ENCODE measurements at regions not wholly inside any gene's neighbourhood (a gene's known extent, or its start where the extent isn't known, plus 50 kb on each side); places are given as distances from the start of the nearest gene placed in this dataset.

DNA sequence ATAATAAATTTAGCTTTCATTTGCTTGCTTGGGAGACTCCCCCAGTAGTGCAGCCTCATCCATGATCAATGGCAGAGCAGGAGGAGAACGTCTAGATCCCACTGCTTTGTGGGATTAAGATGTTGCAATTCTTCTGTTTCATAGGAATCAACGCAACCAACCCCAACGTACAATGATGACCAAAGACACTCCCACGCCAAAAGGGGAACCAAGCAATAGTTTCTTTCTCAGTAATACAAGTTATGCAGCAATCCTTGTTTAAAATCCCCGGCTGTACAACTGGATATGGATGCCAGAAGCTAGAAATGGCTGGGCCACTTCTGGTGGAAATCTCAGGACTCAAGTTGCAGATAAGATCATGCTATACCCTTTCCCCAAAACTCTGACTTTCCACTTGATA, 411.2 kb downstream of the VPS13C start:
- DNase-seq (ENCODE audit: low read depth) = no peak
- no peak overlapping the region for H3K4me3 ChIP-seq (ENCODE audit: low read depth, low read length)

DNA sequence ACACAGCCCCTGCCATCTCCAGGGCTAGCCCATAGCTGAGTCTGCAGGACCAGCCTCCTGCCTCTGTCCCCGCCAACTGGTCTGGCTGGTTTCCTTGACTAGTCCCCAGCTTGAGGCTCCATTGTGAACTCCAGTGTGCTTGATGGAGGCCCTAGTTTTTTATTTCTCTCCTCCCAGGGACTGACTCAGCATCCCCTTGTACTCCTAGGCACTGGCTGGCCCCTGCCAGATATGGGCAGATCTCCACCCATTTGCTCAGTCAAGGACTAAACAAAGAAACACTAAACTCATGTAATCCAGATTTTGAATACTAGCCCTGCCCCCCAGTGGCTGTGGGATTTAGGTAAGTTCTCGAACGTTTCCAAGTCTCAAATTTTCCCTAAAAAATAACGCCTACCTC, 415.4 kb upstream of the RORA start:
- no peak overlapping the region for H3K4me3 ChIP-seq (ENCODE audit: low read depth, low read length)
- DNase-seq (ENCODE audit: low read depth) = no peak

DNA sequence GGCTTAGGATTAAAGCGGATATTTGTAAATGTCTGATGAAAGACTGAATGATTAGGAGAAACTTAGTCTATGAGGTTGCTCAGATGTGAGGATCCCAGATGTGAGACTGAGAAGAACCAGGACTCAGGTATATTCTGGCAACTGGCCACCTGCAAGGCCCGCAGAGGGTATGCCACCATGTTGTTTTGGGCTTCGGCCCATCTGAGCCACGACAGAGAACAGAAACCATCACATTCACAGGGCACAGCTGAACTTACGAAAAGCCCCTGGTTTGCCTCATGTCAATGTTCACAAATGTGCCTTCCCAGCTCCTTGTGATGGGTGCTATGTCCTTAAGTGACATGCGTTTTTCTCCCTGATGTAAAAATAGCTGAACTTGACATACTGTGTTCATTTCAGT, 412.5 kb upstream of the RORA start:
- no peak overlapping the region for H3K4me3 ChIP-seq (ENCODE audit: low read depth, low read length)
- DNase-seq (ENCODE audit: low read depth) = no peak

DNA sequence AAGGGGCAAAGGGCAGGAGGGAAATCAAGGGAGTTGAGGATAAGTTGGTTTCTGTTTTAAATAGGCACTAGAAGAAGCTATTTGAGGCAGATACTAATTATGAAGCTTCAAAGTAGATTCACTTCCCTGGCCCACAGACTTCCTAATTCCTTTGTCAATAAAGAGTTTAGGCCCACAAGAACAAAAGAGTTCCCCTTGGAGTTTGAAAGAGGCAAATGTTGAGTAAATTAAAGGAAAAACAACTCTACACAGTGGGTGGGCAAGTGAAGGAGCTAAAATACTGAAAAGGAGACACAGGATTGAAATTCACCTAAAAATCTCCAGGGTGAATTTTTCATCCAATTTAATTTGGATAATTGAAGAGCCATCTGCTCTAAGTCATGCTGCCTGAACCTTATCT, 411.7 kb upstream of the RORA start:
- H3K4me3 ChIP-seq (ENCODE audit: low read depth, low read length) = no peak overlapping the region
- no peak for DNase-seq (ENCODE audit: low read depth)

DNA sequence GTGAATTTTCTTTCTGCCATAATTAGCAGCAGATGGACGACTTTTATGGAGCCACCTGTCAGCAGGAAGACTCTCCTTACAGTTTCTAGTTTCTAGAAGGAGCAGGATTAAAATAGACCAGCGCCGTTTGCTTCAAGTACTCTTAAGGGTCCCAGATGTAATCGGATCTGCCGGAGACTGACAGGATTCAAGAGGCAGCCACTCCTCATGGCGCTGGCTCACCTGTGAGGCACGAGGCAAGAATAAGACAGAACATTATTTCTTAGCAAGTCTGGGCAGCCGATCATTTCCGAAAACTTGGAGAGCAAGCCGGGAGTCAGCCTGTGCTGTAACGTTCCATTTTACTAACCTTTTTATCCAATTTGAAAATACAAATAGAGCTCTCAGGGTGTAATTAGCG, 410.4 kb upstream of the RORA start:
- no peak for DNase-seq (ENCODE audit: low read depth)

DNA sequence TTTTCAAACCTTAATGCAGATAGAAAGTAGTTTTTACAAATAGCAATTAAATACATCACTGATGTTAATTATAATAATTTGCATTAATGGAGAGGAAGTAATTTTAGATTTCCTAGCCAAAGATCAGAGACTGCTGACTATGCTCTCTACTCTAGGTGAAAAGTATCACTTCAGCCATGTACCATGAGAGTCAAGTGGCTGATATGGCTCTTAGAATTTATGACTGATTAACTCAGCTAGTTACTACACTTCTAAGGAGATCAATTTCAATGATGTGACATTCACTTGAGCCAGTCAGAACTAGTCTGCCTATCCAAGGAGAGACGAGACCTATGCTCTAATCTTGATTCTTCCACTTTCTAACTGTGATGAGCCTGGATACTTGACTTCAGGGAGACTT, 405.7 kb upstream of the RORA start:
- no peak for DNase-seq (ENCODE audit: low read depth)
- no peak overlapping the region for H3K4me3 ChIP-seq (ENCODE audit: low read depth, low read length)

More for the DNA sequence above, 410.4 kb upstream of the RORA start:
- H3K4me3 ChIP-seq (ENCODE audit: low read depth, low read length) = no peak overlapping the region

DNA sequence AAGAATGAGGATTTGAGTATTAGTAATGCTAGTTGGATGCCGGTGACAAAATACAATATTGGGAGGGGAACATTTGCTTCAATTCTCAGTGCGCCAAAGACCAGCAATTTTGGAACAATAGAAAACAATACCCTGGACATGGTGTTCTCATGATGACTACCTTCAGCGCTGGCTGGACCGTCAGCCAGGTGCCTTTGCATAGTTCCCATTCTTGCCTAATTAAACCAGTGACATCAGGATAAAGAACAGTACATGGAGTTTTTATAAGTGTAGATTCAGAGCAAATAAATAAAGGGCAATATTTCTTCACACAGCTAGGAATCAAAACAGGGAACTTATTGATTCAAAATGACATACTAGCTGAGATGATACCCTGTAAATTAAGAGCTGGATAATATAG, 404.8 kb upstream of the RORA start:
- DNase-seq (ENCODE audit: low read depth) = no peak
- no peak overlapping the region for H3K4me3 ChIP-seq (ENCODE audit: low read depth, low read length)

DNA sequence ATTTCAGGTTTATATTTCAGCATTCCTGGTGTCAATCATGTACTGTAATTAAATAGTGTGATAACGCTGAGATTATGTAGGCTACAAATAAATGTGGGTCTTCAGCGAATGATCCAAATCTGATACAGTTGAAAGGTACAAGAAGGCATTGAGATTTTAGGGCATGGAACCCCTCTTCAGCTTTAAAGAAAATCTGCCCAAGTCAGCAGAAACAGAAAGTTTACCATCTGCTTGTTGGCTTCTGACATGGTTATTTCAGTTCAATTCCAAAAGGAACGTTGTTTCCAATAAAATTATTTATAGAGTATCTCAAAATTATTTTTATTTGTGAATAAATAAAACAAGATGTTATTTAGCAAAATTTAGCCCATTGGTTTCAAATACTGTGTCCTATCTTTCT, 400.2 kb upstream of the RORA start:
- H3K4me3 ChIP-seq (ENCODE audit: low read depth, low read length) = no peak overlapping the region
- no peak for DNase-seq (ENCODE audit: low read depth)

DNA sequence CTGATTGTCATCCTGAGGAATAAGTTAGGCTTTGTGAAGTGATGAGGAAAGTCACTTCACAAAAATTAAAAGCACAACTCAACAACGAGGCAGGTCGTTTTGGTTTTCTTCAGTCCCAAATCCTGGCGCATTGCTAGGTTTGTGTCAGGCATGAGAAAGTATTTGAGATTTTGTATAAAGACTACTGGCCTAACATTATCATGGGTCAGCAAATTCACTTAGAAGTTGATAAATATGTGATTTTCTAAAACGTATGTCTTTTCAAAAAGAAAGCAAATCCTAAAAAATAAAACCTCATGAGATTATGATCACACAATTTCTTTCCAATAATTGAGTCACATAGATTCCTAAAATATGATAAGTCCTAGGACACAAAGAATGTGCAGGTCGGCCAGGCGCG, 395.8 kb upstream of the RORA start:
- DNase-seq (ENCODE audit: low read depth) = no peak
- H3K4me3 ChIP-seq (ENCODE audit: low read depth, low read length) = no peak overlapping the region

DNA sequence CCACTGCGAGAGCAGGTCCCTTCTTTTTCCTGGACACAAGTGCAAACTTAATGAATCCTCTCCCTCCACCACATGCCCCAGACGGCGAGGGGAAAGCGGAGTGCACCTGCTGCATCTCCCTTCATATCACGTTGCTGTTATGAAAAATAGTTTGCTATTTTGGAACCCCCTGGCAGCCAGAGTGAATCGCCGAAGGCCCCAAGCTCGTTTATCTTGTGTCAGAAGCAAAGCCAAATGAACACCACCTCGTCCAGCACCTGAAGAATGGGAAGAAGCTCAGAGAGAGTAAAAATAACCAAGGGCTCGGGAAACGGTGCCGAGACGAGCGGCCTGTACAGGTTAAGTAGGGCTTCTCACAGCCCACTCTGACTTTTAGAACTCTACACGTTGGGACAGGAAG, 394.6 kb upstream of the RORA start:
- no peak overlapping the region for H3K4me3 ChIP-seq (ENCODE audit: low read depth, low read length)
- no peak for DNase-seq (ENCODE audit: low read depth)

DNA sequence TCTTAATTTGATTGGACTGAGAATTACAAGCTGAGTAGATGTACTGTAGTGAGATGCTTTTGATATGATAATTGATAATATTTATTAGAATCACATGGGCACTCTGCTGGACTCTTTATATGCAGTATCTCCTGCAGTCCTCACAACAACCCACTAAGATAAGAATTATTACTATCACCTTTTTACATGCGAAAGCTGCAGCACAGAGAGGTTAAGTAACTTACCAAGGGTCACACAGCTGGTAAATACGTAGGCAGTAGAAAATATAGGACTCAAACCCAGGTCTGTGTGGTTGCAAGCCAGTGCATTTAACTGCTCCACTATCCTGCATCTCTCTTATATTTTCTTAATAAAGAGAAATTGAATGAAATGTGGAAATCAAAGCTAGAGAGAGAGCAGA, 392.8 kb upstream of the RORA start:
- DNase-seq (ENCODE audit: low read depth) = no peak
- H3K4me3 ChIP-seq (ENCODE audit: low read depth, low read length) = no peak overlapping the region

DNA sequence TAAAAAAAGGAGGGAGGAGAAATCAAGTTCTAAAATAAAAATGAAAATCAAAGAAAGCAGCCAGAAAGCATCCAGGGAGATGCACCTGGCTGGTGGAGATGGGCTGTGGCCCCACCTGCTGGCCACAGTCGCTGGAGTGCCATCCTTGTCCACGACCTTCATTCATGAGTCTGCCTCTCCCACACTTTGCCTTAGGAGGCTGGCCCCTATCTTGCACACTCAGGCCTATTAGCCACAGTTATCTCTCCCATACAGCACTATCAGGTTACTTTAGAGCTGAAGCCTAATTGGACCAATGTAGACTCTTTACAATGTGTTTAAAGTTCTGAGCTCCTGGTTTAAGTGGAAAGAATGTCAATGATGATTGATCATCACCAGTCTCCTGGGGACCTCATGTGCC, 392.0 kb upstream of the RORA start:
- H3K4me3 ChIP-seq (ENCODE audit: low read depth, low read length) = no peak overlapping the region
- no peak for DNase-seq (ENCODE audit: low read depth)

DNA sequence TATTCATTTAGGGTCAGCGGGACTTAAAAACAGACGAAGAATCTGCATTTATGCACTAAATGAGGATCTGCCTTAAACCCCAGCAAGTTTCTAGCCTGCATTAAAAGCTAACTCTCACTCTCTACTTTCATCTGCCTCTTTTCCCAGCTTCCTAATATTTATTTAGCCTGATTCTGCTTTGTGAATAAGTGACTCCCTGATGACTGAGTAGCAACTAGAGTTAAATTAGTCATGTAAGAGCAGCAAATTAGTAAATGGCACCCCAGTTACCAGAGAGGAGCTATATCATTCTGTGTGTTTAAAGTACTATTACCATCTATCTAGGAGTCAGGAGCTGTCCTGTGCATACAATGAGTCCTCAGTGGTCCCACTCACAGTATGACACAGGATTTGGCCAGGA, 391.0 kb upstream of the RORA start:
- H3K4me3 ChIP-seq (ENCODE audit: low read depth, low read length) = no peak overlapping the region
- DNase-seq (ENCODE audit: low read depth) = no peak

DNA sequence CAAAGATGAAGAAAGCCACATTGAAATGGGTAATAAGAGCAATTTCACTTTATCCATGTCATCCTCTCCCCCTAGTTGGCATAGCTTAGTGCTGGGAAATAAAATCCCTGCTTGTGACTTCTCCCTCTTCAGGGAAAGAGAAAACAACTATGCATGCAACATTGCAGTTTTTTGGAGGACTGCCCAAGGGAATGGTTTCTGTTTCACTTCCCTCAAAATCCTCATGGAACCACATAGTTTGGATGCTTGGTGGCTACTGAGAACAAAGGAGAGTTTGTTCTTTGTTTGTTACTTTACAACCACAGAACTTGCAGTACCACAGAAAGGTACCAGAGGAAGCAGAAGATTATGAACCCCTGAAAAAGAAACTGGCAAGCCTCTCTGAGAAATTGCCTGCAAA, 384.6 kb upstream of the RORA start:
- no peak for DNase-seq (ENCODE audit: low read depth)
- no peak overlapping the region for H3K4me3 ChIP-seq (ENCODE audit: low read depth, low read length)

DNA sequence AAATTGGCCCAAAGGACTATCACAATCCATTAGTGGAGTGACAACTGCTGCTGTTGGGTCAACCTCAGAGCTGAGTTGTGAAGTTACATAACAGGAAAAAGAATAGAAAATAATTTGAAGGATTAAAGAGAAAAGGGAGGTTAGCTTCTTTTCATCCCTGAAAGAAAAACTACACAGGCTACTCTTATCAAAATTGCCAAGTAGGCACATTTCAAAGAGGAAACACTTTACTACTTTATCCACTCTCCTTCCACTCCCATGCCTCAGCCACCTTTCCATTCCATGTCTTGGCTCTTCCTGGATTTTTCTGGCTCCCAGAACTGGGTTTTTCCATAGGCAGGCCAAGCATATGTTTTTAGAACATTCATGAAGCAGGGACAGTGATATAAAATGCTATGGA, 384.0 kb upstream of the RORA start:
- DNase-seq (ENCODE audit: low read depth) = no peak
- H3K4me3 ChIP-seq (ENCODE audit: low read depth, low read length) = no peak overlapping the region

DNA sequence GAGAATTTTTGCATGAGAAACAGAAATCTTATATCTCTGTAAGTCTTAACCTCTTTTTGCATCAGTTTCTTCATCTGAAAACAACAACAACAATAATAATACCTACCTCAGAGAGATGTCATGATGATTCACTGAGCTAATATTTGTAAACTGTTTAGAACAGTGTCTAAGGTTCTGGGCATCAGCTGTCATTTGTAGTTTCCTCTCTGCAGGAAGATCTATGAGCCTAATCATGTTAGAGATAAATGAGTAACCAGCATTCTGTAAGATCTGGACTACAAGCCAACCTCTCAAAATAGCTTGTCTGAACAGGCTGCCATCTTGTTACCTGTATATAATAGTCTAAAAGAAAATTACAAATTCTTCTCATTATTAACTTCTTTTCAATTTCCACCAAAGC, 383.0 kb upstream of the RORA start:
- DNase-seq (ENCODE audit: low read depth) = no peak
- no peak overlapping the region for H3K4me3 ChIP-seq (ENCODE audit: low read depth, low read length)

DNA sequence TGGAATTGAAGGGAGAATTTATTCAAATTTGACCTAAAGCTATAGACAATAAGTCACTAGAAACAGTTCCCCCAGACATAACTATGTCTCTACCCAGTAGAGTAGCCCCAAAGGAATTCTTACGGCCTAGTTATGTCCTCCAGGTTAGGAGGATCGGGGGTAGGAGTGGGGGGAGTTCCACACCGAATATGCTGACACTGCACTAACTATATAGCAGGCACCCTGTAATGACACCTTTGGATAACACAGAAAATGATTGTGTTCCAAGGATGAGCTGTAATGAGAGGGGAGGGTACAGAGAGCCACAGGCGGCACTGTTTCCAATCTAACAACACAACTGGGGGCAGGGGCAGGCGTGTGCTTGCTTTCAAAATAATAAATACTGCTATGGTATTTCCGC, 376.2 kb upstream of the RORA start:
- no peak overlapping the region for H3K4me3 ChIP-seq (ENCODE audit: low read depth, low read length)
- DNase-seq (ENCODE audit: low read depth) = no peak

DNA sequence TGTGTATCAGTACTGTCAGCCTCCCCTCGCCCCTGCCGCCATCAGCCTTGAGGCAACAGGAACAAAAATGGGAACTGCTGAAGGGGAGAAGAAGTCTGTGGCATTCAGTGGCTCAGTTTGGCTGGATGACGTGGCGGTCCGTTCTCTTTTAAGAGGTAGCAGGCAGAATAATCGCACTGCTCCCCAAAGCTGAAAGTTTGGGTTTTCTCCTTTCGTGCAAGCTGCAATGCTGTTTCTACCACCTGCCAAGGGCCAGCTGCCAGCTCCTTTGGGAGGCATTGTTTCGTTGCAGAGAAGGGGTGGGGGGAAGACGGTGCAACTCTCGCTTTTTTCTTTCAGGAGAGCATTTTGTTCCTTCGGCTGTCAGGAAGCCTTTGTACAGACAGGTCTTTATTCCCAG, 369.6 kb upstream of the RORA start:
- no peak overlapping the region for H3K4me3 ChIP-seq (ENCODE audit: low read depth, low read length)
- no peak for DNase-seq (ENCODE audit: low read depth)

DNA sequence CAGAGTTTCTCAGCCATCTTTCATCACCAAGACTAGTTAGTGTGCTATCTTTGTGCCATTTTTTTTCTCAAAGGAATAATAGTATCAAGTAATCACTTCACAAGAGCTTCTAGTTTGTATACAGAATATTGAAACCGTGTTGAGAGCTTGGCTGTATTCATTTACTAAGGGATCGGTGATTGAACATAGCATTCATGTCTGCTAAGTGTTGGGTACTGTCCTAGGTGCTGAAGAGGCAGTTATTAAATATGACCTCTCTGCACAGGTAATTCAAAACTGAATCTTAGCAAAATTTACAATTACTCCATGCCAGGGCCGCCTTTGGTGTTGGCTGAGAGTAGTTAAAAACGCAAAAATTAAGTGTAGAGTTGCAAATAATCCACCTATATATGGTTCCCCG, 355.3 kb upstream of the RORA start:
- no peak for DNase-seq (ENCODE audit: low read depth)
- H3K4me3 ChIP-seq (ENCODE audit: low read depth, low read length) = no peak overlapping the region

DNA sequence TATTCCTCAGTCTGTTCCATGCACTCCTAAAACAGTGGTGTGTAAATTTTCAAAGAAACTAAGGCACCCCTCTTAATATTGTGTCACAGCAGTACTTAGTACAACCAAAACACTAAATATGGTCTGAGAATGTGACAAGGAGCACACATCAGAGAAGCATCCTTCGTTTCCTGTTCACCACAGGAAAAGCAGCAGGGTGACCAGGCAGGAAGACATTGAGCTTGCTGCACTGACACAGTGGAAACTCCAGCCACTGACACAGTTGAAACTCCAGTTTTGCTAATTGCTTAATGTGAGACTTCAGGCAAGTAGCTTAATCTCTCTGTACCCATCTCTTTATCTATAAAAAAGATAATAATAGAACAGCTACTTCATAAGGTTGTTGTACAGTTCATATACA, 353.0 kb upstream of the RORA start:
- no peak overlapping the region for H3K4me3 ChIP-seq (ENCODE audit: low read depth, low read length)
- DNase-seq (ENCODE audit: low read depth) = no peak

DNA sequence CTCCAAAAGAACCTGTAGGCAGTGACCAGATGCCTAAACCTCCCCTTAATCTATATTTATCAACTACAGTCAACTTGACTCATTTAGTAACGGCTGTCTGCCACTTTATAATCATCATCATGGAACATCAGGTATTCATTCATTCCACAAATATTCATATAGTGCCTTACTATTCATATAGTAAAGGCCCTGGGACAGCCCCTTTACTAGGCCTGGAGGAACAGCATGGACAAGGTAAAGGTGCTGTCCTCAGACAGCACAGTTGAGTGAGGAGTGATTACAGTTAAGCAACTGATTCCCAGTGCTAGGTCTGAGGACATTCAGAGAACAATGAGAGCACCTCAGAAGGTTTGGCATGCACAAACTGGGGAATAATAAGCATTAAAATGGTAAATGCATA, 346.5 kb upstream of the RORA start:
- no peak for DNase-seq (ENCODE audit: low read depth)
- H3K4me3 ChIP-seq (ENCODE audit: low read depth, low read length) = no peak overlapping the region

DNA sequence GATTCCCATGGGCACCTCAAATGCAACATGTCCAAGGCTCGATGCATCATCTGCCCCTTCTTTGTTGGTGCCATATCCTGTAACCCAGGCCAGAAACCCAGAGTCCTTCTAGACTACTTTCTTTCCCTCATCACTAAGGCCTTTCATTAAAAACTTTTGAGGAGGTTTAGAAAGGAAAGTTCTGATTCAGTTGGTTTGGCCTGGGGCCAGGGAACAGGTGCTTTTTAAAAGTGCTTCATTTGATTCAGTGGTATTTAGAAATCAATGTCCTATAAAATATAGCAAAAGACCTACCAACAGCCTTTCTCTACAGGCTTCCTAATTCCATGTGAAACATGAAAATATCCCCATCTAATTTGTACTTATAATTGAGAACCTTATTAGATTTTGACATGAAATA, 341.9 kb upstream of the RORA start:
- no peak for DNase-seq (ENCODE audit: low read depth)
- H3K4me3 ChIP-seq (ENCODE audit: low read depth, low read length) = no peak overlapping the region

DNA sequence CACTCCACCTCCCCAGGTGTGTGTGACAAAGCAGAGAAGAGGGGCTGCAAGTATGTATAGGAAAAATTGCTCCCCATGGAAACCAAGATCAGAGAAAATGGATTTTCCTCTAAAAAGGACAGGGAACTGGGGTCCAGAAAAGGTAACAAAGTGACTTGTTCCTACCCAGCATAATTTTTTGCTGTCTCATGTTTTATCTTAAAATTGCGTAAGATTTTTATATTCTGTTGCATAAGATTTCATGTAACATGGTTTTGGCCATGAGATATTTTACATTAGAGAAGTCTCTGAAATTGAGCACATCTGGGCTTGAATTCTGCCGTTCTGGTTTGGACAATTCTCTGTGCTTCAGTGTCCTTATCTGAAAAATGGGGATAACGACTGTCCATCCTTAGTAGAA, 335.7 kb upstream of the RORA start:
- no peak overlapping the region for H3K4me3 ChIP-seq (ENCODE audit: low read depth, low read length)
- no peak for DNase-seq (ENCODE audit: low read depth)

Data from skeletal muscle cell (primary cell).